ENCODE measurements at regions not wholly inside any gene's neighbourhood (a gene's known extent, or its start where the extent isn't known, plus 50 kb on each side); places are given as distances from the start of the nearest gene placed in this dataset.

- no peaks in the 10 kb centered on the region for H3K9me3 ChIP-seq (ENCODE audit: control insufficient read depth, low read length)
These were observed 272.7 kb upstream of the RGMB start for GRCh38 chr5:98500811-98501210.

GRCh38 chr5:98503616-98504015, 269.8 kb upstream of the RGMB start:
- DNase-seq (ENCODE audit: low read depth): no peak
- no peak overlapping the region for H3K4me3 ChIP-seq (ENCODE audit: low read length)

More at GRCh38 chr5:98500811-98501210, 272.7 kb upstream of the RGMB start:
- no peaks in the 10 kb centered on the region for H3K4me1 ChIP-seq (ENCODE audit: control insufficient read depth, insufficient read depth, low read length)
- H3K9ac ChIP-seq (ENCODE audit: low read length): no peak overlapping the region
- no peak overlapping the region for H3K4me3 ChIP-seq (ENCODE audit: low read length)
- H3K36me3 ChIP-seq (ENCODE audit: control insufficient read depth, insufficient read depth, low read length, severe bottlenecking): no peaks in the 10 kb centered on the region
- H3K27me3 ChIP-seq (replicated peaks; ENCODE audit: control insufficient read depth, insufficient read depth, low read length): no peaks in the 10 kb centered on the region
- DNase-seq (ENCODE audit: low read depth): no peak

DNA sequence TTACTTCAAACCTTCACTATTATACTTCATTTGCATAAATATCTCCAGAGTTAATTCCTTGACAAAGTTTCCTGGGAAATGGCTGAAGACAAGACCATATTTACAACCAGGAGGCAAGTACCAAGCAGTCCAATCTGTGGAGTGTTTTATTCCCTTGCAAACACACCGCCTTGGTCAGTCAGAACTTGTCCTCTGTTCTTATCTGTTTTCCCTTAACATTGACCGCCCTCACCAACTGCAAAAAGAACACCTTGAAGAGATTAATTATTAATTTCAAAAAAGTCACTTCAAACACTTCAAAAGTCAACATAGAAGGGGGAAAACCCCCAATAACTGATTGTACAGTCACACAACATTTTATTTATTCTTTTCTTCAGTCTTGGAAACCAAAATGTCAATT, 269.0 kb upstream of the RGMB start:
- no peaks in the 10 kb centered on the region for H3K9me3 ChIP-seq (ENCODE audit: control insufficient read depth, low read length)
- no peaks in the 10 kb centered on the region for H3K36me3 ChIP-seq (ENCODE audit: control insufficient read depth, insufficient read depth, low read length, severe bottlenecking)
- no peaks in the 10 kb centered on the region for H3K27me3 ChIP-seq (replicated peaks; ENCODE audit: control insufficient read depth, insufficient read depth, low read length)
- no peak overlapping the region for H3K4me3 ChIP-seq (ENCODE audit: low read length)
- H3K4me1 ChIP-seq (ENCODE audit: control insufficient read depth, insufficient read depth, low read length): no peaks in the 10 kb centered on the region
- H3K9ac ChIP-seq (ENCODE audit: low read length): no peak overlapping the region
- no peak for DNase-seq (ENCODE audit: low read depth)

More at GRCh38 chr5:98503616-98504015, 269.8 kb upstream of the RGMB start:
- no peaks in the 10 kb centered on the region for H3K36me3 ChIP-seq (ENCODE audit: control insufficient read depth, insufficient read depth, low read length, severe bottlenecking)
- H3K9ac ChIP-seq (ENCODE audit: low read length): no peak overlapping the region
- no peaks in the 10 kb centered on the region for H3K9me3 ChIP-seq (ENCODE audit: control insufficient read depth, low read length)
- no peaks in the 10 kb centered on the region for H3K27me3 ChIP-seq (replicated peaks; ENCODE audit: control insufficient read depth, insufficient read depth, low read length)
- H3K4me1 ChIP-seq (ENCODE audit: control insufficient read depth, insufficient read depth, low read length): no peaks in the 10 kb centered on the region

- DNase-seq (ENCODE audit: low read depth): peak; percentile 1
These were observed 263.1 kb upstream of the RGMB start for GRCh38 chr5:98510143-98510985.

DNA sequence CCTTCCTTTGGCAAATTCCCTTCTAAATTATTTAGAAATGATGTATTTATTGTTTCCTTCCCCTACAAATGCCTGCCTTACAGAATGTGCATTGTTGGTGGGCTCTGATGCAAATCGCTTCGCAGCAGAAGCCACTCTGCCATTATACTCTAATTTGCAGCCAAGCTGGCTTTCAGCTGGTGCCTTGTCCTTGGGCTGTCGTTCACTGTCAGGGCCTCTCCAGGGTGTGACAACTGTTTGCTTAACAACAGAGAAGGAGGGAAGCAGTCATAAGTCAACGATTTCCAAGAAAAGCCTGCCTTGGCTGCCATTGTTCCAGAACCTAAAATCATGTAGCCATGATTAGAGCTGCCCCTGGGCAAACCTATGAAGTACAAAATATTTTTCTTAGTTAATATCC, 260.1 kb upstream of the RGMB start:
- Histone ChIP-seq H3K9ac (ENCODE audit: low read length) (no peak overlapping the region), H3K9me3 (ENCODE audit: control insufficient read depth, low read length) (no peaks in the 10 kb centered on the region), H3K27me3 (replicated peaks; ENCODE audit: control insufficient read depth, insufficient read depth, low read length) (no peaks in the 10 kb centered on the region), H3K4me1 (ENCODE audit: control insufficient read depth, insufficient read depth, low read length) (peaks cover 9% of the 10 kb centered on the region), H3K36me3 (ENCODE audit: control insufficient read depth, insufficient read depth, low read length, severe bottlenecking) (no peaks in the 10 kb centered on the region), H3K4me3 (ENCODE audit: low read length) (no peak overlapping the region)
- no peak for DNase-seq (ENCODE audit: low read depth)

More at GRCh38 chr5:98510143-98510985, 263.1 kb upstream of the RGMB start:
- no peak overlapping the region for H3K4me3 ChIP-seq (ENCODE audit: low read length)
- H3K27me3 ChIP-seq (replicated peaks; ENCODE audit: control insufficient read depth, insufficient read depth, low read length): no peaks in the 10 kb centered on the region
- no peak overlapping the region for H3K9ac ChIP-seq (ENCODE audit: low read length)
- no peaks in the 10 kb centered on the region for H3K36me3 ChIP-seq (ENCODE audit: control insufficient read depth, insufficient read depth, low read length, severe bottlenecking)
- no peaks in the 10 kb centered on the region for H3K4me1 ChIP-seq (ENCODE audit: control insufficient read depth, insufficient read depth, low read length)
- H3K9me3 ChIP-seq (ENCODE audit: control insufficient read depth, low read length): no peaks in the 10 kb centered on the region

GRCh38 chr5:98514215-98514614, 259.2 kb upstream of the RGMB start:
- peaks cover 11% of the 10 kb centered on the region for H3K4me1 ChIP-seq (ENCODE audit: control insufficient read depth, insufficient read depth, low read length)
- peak; percentile 6 for DNase-seq (ENCODE audit: low read depth)
- H3K9me3 ChIP-seq (ENCODE audit: control insufficient read depth, low read length): no peaks in the 10 kb centered on the region
- no peak overlapping the region for H3K4me3 ChIP-seq (ENCODE audit: low read length)
- no peaks in the 10 kb centered on the region for H3K36me3 ChIP-seq (ENCODE audit: control insufficient read depth, insufficient read depth, low read length, severe bottlenecking)
- no peaks in the 10 kb centered on the region for H3K27me3 ChIP-seq (replicated peaks; ENCODE audit: control insufficient read depth, insufficient read depth, low read length)
- no peak overlapping the region for H3K9ac ChIP-seq (ENCODE audit: low read length)

GRCh38 chr5:98516701-98517100, 256.8 kb upstream of the RGMB start:
- peaks cover 11% of the 10 kb centered on the region for H3K4me1 ChIP-seq (ENCODE audit: control insufficient read depth, insufficient read depth, low read length)
- no peak for DNase-seq (ENCODE audit: low read depth)
- no peaks in the 10 kb centered on the region for H3K9me3 ChIP-seq (ENCODE audit: control insufficient read depth, low read length)
- H3K4me3 ChIP-seq (ENCODE audit: low read length): no peak overlapping the region
- no peaks in the 10 kb centered on the region for H3K36me3 ChIP-seq (ENCODE audit: control insufficient read depth, insufficient read depth, low read length, severe bottlenecking)
- no peaks in the 10 kb centered on the region for H3K27me3 ChIP-seq (replicated peaks; ENCODE audit: control insufficient read depth, insufficient read depth, low read length)
- no peak overlapping the region for H3K9ac ChIP-seq (ENCODE audit: low read length)

GRCh38 chr5:98517560-98518366, 255.7 kb upstream of the RGMB start:
- no peaks in the 10 kb centered on the region for H3K36me3 ChIP-seq (ENCODE audit: control insufficient read depth, insufficient read depth, low read length, severe bottlenecking)
- DNase-seq (ENCODE audit: low read depth): no peak
- H3K9ac ChIP-seq (ENCODE audit: low read length): no peak overlapping the region
- H3K9me3 ChIP-seq (ENCODE audit: control insufficient read depth, low read length): no peaks in the 10 kb centered on the region
- no peaks in the 10 kb centered on the region for H3K27me3 ChIP-seq (replicated peaks; ENCODE audit: control insufficient read depth, insufficient read depth, low read length)
- H3K4me1 ChIP-seq (ENCODE audit: control insufficient read depth, insufficient read depth, low read length): peaks cover 11% of the 10 kb centered on the region
- no peak overlapping the region for H3K4me3 ChIP-seq (ENCODE audit: low read length)

DNA sequence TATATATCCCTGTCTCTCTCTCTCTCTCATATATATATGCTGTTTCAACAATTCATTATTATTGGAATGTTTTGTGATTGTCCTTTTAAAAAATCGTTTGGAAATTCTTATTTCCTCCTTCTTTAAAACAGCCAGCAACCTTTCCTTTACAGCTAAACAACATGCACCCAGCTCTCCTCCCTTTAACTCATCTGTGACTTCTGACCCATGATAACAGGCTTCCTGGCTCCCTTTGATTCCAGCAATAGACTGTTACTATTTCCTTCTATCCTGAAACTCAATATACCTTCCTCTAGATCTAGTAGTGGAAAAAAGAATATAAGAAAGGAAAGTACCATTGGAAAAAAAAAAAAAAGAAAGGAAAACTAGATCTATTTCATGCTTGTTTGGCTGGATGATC, 254.7 kb upstream of the RGMB start:
- H3K4me3 ChIP-seq (ENCODE audit: low read length): no peak overlapping the region
- DNase-seq (ENCODE audit: low read depth): no peak
- H3K27me3 ChIP-seq (replicated peaks; ENCODE audit: control insufficient read depth, insufficient read depth, low read length): no peaks in the 10 kb centered on the region
- no peaks in the 10 kb centered on the region for H3K9me3 ChIP-seq (ENCODE audit: control insufficient read depth, low read length)
- H3K4me1 ChIP-seq (ENCODE audit: control insufficient read depth, insufficient read depth, low read length): peaks cover 11% of the 10 kb centered on the region
- no peaks in the 10 kb centered on the region for H3K36me3 ChIP-seq (ENCODE audit: control insufficient read depth, insufficient read depth, low read length, severe bottlenecking)
- H3K9ac ChIP-seq (ENCODE audit: low read length): no peak overlapping the region

DNA sequence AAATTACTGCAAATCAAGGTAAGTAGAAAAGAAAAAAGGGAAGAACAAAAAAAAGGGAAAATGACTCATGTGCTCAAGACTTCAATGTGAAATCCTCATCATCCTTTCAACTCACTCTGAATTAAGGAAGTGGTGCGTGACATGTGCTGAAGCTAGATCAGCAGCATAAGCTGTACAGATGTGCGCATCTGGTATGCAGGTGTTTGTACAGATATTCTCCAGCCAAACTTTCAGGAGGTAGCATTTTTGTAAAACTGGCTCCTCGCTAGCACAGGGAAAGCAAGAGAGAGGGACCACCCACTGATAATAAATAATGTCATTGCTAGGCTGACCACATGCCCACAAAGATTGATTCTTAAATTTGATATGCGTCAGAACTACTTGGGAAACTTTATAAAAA, 253.9 kb upstream of the RGMB start:
- Histone ChIP-seq H3K9me3 (ENCODE audit: control insufficient read depth, low read length) (no peaks in the 10 kb centered on the region), H3K4me1 (ENCODE audit: control insufficient read depth, insufficient read depth, low read length) (peaks cover 11% of the 10 kb centered on the region), H3K4me3 (ENCODE audit: low read length) (no peak overlapping the region), H3K36me3 (ENCODE audit: control insufficient read depth, insufficient read depth, low read length, severe bottlenecking) (no peaks in the 10 kb centered on the region), H3K9ac (ENCODE audit: low read length) (no peak overlapping the region), H3K27me3 (replicated peaks; ENCODE audit: control insufficient read depth, insufficient read depth, low read length) (no peaks in the 10 kb centered on the region)
- no peak for DNase-seq (ENCODE audit: low read depth)

- Histone ChIP-seq H3K4me1 (ENCODE audit: control insufficient read depth, insufficient read depth, low read length) (peaks cover 11% of the 10 kb centered on the region), H3K9ac (ENCODE audit: low read length) (no peak overlapping the region), H3K36me3 (ENCODE audit: control insufficient read depth, insufficient read depth, low read length, severe bottlenecking) (no peaks in the 10 kb centered on the region), H3K9me3 (ENCODE audit: control insufficient read depth, low read length) (no peaks in the 10 kb centered on the region), H3K27me3 (replicated peaks; ENCODE audit: control insufficient read depth, insufficient read depth, low read length) (no peaks in the 10 kb centered on the region), H3K4me3 (ENCODE audit: low read length) (no peak overlapping the region)
- no peak for DNase-seq (ENCODE audit: low read depth)
These were observed 251.6 kb upstream of the RGMB start for GRCh38 chr5:98521821-98522220.
